ENCODE measurements at regions not wholly inside any gene's neighbourhood (a gene's known extent, or its start where the extent isn't known, plus 50 kb on each side); places are given as distances from the start of the nearest gene placed in this dataset.

DNA sequence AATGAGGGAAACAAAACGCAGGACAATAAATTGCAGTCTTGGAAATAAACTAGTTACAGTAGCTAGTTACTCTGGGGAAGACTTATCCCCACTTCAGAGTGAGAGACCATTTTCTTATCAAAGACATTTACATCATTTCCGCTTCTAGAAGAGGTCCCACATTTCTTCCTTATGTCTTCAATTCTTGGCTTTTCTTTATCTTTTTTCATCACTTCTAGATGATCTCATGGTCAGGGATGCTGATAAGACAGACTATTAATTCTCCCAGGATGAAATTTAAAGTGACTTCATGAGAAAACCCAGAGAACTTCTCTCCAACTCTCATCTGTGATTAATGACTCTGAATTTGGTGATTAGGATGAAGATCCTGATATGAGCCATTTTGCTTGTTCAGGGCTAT lies 229.1 kb downstream of the MTRR start:
- ChIA-PET CTCF (interaction anchor here (1.0 kb wide), 1 partner anchor 170 kb away, joined by 3 read pairs; no protein-coding TSS in a partner anchor), RAD21 (ENCODE audit: unreplicated experiment) (no interaction called here), POLR2A (no interaction called here), SMC1A (ENCODE audit: uncharacterized antibody, unreplicated experiment) (no interaction called here)
- Histone ChIP-seq H3K4me1 (ENCODE audit: control insufficient read depth, insufficient read depth, low read length) (no peaks in the 10 kb centered on the region), H3K27ac (ENCODE audit: control insufficient read depth, insufficient read depth) (no peak overlapping the region), H3K79me2 (ENCODE audit: control insufficient read depth, insufficient read depth, low read length) (no peaks in the 10 kb centered on the region), H3K9me3 (replicated peaks; ENCODE audit: control insufficient read depth, insufficient read depth, low read length) (no peaks in the 10 kb centered on the region), H3K4me3 (no peak overlapping the region), H3K27me3 (replicated peaks in 1 of 2; ENCODE audit: control insufficient read depth in 2 of 2, insufficient read depth in 2 of 2, low read length in 1 of 2) (no peaks in the 10 kb centered on the region), H3K4me2 (ENCODE audit: control insufficient read depth, insufficient read depth) (no peak overlapping the region), H4K20me1 (ENCODE audit: control insufficient read depth, insufficient read depth) (no peaks in the 10 kb centered on the region), H2AFZ (ENCODE audit: control insufficient read depth, low read depth, low read length) (no peak overlapping the region), H3K36me3 (ENCODE audit: control insufficient read depth in 2 of 2, insufficient read depth in 2 of 2, low read length in 1 of 2) (no peaks in the 10 kb centered on the region), H3K9ac (ENCODE audit: control insufficient read depth, insufficient read depth, low read length) (no peak overlapping the region)
- BruUV-seq (replicated peaks) = no TSS peak
- FAIRE-seq (no peak), ATAC-seq (no peak), DNase-seq (ENCODE audit: low read depth, low spot score) (no peak)
- in situ Hi-C loops (cut with MboI) = no loop called here
- intact Hi-C loops (cut with micrococcal nuclease; ENCODE audit: unreplicated experiment) = no loop called here
- TF ChIP-seq ZNF274 (IDR thresholded peaks at IDR 0.05; ENCODE audit: insufficient read depth, insufficient read length) = no peak
- TF ChIP-seq, protein P1, sequence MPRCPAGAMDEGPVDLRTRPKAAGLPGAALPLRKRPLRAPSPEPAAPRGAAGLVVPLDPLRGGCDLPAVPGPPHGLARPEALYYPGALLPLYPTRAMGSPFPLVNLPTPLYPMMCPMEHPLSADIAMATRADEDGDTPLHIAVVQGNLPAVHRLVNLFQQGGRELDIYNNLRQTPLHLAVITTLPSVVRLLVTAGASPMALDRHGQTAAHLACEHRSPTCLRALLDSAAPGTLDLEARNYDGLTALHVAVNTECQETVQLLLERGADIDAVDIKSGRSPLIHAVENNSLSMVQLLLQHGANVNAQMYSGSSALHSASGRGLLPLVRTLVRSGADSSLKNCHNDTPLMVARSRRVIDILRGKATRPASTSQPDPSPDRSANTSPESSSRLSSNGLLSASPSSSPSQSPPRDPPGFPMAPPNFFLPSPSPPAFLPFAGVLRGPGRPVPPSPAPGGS (IDR thresholded peaks at IDR 0.05; ENCODE audit: borderline replicate concordance, insufficient read depth, low read depth, low read length, poor library complexity, severe bottlenecking) = no peak
- 27% methylated on average over 2 of the region's 2 CpGs for whole genome bisulfite sequencing (ENCODE audit: insufficient coverage, insufficient replicate concordance, low lambda C conversion rate, missing lambda C conversion rate)

- DNase-seq (ENCODE audit: low read depth, low spot score) = no peak
- SMC1A ChIA-PET (ENCODE audit: uncharacterized antibody, unreplicated experiment) = no interaction called here
- H3K27ac ChIP-seq (ENCODE audit: control insufficient read depth, insufficient read depth) = no peak overlapping the region
- BruUV-seq (replicated peaks) = no TSS peak
- CTCF ChIA-PET = no interaction called here
- H2AFZ ChIP-seq (ENCODE audit: control insufficient read depth, low read depth, low read length) = no peak overlapping the region
- no peaks in the 10 kb centered on the region for H3K36me3 ChIP-seq (ENCODE audit: control insufficient read depth in 2 of 2, insufficient read depth in 2 of 2, low read length in 1 of 2)
- H3K4me3 ChIP-seq = no peak overlapping the region
- intact Hi-C loops (cut with micrococcal nuclease; ENCODE audit: unreplicated experiment) (no loop called here), in situ Hi-C loops (cut with MboI) (no loop called here)
- FAIRE-seq = no peak
- H3K79me2 ChIP-seq (ENCODE audit: control insufficient read depth, insufficient read depth, low read length) = no peaks in the 10 kb centered on the region
- POLR2A ChIA-PET = no interaction called here
- H3K4me2 ChIP-seq (ENCODE audit: control insufficient read depth, insufficient read depth) = no peak overlapping the region
- H3K4me1 ChIP-seq (ENCODE audit: control insufficient read depth, insufficient read depth, low read length) = no peaks in the 10 kb centered on the region
- no peak overlapping the region for H3K9ac ChIP-seq (ENCODE audit: control insufficient read depth, insufficient read depth, low read length)
- no peaks in the 10 kb centered on the region for H3K27me3 ChIP-seq (replicated peaks in 1 of 2; ENCODE audit: control insufficient read depth in 2 of 2, insufficient read depth in 2 of 2, low read length in 1 of 2)
- RAD21 ChIA-PET (ENCODE audit: unreplicated experiment) = no interaction called here
- TF ChIP-seq, protein P2, sequence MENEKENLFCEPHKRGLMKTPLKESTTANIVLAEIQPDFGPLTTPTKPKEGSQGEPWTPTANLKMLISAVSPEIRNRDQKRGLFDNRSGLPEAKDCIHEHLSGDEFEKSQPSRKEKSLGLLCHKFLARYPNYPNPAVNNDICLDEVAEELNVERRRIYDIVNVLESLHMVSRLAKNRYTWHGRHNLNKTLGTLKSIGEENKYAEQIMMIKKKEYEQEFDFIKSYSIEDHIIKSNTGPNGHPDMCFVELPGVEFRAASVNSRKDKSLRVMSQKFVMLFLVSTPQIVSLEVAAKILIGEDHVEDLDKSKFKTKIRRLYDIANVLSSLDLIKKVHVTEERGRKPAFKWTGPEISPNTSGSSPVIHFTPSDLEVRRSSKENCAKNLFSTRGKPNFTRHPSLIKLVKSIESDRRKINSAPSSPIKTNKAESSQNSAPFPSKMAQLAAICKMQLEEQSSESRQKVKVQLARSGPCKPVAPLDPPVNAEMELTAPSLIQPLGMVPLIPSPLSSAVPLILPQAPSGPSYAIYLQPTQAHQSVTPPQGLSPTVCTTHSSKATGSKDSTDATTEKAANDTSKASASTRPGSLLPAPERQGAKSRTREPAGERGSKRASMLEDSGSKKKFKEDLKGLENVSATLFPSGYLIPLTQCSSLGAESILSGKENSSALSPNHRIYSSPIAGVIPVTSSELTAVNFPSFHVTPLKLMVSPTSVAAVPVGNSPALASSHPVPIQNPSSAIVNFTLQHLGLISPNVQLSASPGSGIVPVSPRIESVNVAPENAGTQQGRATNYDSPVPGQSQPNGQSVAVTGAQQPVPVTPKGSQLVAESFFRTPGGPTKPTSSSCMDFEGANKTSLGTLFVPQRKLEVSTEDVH (IDR thresholded peaks at IDR 0.05; ENCODE audit: low read depth, partially characterized antibody) = no peak
- TF ChIP-seq SPI1 (IDR thresholded peaks at IDR 0.05; ENCODE audit: borderline replicate concordance, insufficient read depth, low read depth, low read length) (peak; percentile 27; the same call in 1 of the 2 replicates), ASH2L (IDR thresholded peaks at IDR 0.05; ENCODE audit: borderline replicate concordance, low read depth) (no peak), ZNF384 (IDR thresholded peaks at IDR 0.05; ENCODE audit: borderline replicate concordance, low read depth, low read length) (peak; percentile 13; the same call in 1 of the 2 replicates)
- WGBS (ENCODE audit: insufficient coverage, insufficient replicate concordance, low lambda C conversion rate, missing lambda C conversion rate) = 0% methylated on average over 1 of the region's 1 CpG
- no peaks in the 10 kb centered on the region for H3K9me3 ChIP-seq (replicated peaks; ENCODE audit: control insufficient read depth, insufficient read depth, low read length)
- ATAC-seq = no peak
- no peaks in the 10 kb centered on the region for H4K20me1 ChIP-seq (ENCODE audit: control insufficient read depth, insufficient read depth)
Measured at GRCh38 chr5:8102714-8103113, 233.8 kb downstream of the MTRR start.

Data from GM12878 (cell line).